H9 (cell line): ENCODE measurements at regions not wholly inside any gene's neighbourhood (a gene's known extent, or its start where the extent isn't known, plus 50 kb on each side); places are given as distances from the start of the nearest gene placed in this dataset.

ENCODE experiments used
- DNase-seq: peaks from one replicate; pipeline ENCODE4 v3.0.0-alpha.2; 2017
- H2AFZ ChIP-seq: one replicate; pipeline ENCODE4 v1.6.1; 2013; ENCODE audit warnings: mild to moderate bottlenecking, low read length, control low read depth, moderate library complexity
- H2AK5ac ChIP-seq: 2 replicates; pipeline ENCODE4 v1.6.1; 2013; ENCODE audit warnings: low read length, control low read depth, mixed read lengths; ENCODE audit not compliant: insufficient read length
- H2BK120ac ChIP-seq: one replicate; pipeline ENCODE4 v1.6.1; 2013; ENCODE audit warnings: low read depth, mild to moderate bottlenecking, low read length, control low read depth, inconsistent platforms; ENCODE audit not compliant: poor library complexity, severe bottlenecking
- H2BK12ac ChIP-seq: 2 replicates; pipeline ENCODE4 v1.6.1; 2013; ENCODE audit warnings: low read length, control low read depth, mixed read lengths, low read depth; ENCODE audit not compliant: insufficient read length
- H2BK15ac ChIP-seq: 2 replicates; pipeline ENCODE4 v1.6.1; 2013; ENCODE audit warnings: low read depth, low read length, control low read depth
- H2BK20ac ChIP-seq: one replicate; pipeline ENCODE4 v1.6.1; 2013; ENCODE audit warnings: low read depth, mild to moderate bottlenecking, low read length, control low read depth, inconsistent platforms; ENCODE audit not compliant: poor library complexity, severe bottlenecking
- H2BK5ac ChIP-seq: 2 replicates; pipeline ENCODE4 v1.6.1; 2013; ENCODE audit warnings: low read length, control low read depth, mixed read lengths; ENCODE audit not compliant: insufficient read length
- H3K14ac ChIP-seq: 2 replicates; pipeline ENCODE4 v1.6.1; 2013; ENCODE audit warnings: low read length, control low read depth; ENCODE audit not compliant: insufficient read depth
- H3K18ac ChIP-seq: 2 replicates; pipeline ENCODE4 v1.6.1; 2013; ENCODE audit warnings: low read depth, mild to moderate bottlenecking, mixed read lengths, low read length, control low read depth; ENCODE audit not compliant: insufficient read length
- H3K23ac ChIP-seq: 2 replicates; pipeline ENCODE4 v1.6.1; 2013; ENCODE audit warnings: low read length, control low read depth, mixed read lengths, low read depth; ENCODE audit not compliant: insufficient read length
- H3K23me2 ChIP-seq: 2 replicates; pipeline ENCODE4 v1.6.1; 2013; ENCODE audit warnings: low read depth, mild to moderate bottlenecking, mixed read lengths, low read length, control low read depth; ENCODE audit not compliant: insufficient read length, poor library complexity, severe bottlenecking
- H3K27ac ChIP-seq: 2 replicates; pipeline ENCODE4 v1.5.1; 2013; ENCODE audit warnings: low read length, control low read depth, mixed read lengths, low read depth; ENCODE audit not compliant: insufficient read length
- H3K27me3 ChIP-seq: 2 replicates; pipeline ENCODE4 v1.6.1; 2013; ENCODE audit warnings: low read length, control low read depth, inconsistent platforms; ENCODE audit not compliant: insufficient read depth
- H3K4ac ChIP-seq: 2 replicates; pipeline ENCODE4 v1.6.1; 2013; ENCODE audit warnings: low read depth, mild to moderate bottlenecking, control low read depth, inconsistent platforms, low read length, moderate library complexity
- H3K4me1 ChIP-seq: 2 replicates; pipeline ENCODE4 v1.6.1; 2013; ENCODE audit warnings: low read length, control low read depth, inconsistent platforms; ENCODE audit not compliant: insufficient read depth
- H3K4me2 ChIP-seq: 2 replicates; pipeline ENCODE4 v1.6.1; 2013; ENCODE audit warnings: low read length, control low read depth, mixed read lengths; ENCODE audit not compliant: insufficient read length, insufficient read depth
- H3K56ac ChIP-seq: 2 replicates; pipeline ENCODE4 v1.6.1; 2013; ENCODE audit warnings: low read depth, mild to moderate bottlenecking, mixed read lengths, low read length, control low read depth; ENCODE audit not compliant: insufficient read length
- H3K79me1 ChIP-seq: 2 replicates; pipeline ENCODE4 v1.6.1; 2013; ENCODE audit warnings: low read depth, mild to moderate bottlenecking, moderate library complexity, low read length, control low read depth, inconsistent platforms; ENCODE audit not compliant: insufficient read depth, poor library complexity, severe bottlenecking
- H3K79me2 ChIP-seq: 2 replicates; pipeline ENCODE4 v1.6.1; 2013; ENCODE audit warnings: low read length, control low read depth, inconsistent platforms; ENCODE audit not compliant: insufficient read depth
- H3K9ac ChIP-seq: 2 replicates; pipeline ENCODE4 v1.6.1; 2013; ENCODE audit warnings: low read length, control low read depth, mixed read lengths; ENCODE audit not compliant: insufficient read length; ENCODE audit errors: extremely low read depth
- H3K9me3 ChIP-seq: one replicate; pipeline ENCODE4 v1.6.1; 2013; ENCODE audit warnings: low read depth, low read length, inconsistent platforms; ENCODE audit not compliant: control insufficient read depth
- H3T11ph ChIP-seq: one replicate; pipeline ENCODE4 v1.6.1; 2013; ENCODE audit warnings: mild to moderate bottlenecking, low read length, control low read depth, inconsistent platforms
- H4K20me1 ChIP-seq: one replicate; pipeline ENCODE4 v1.6.1; 2013; ENCODE audit not compliant: control insufficient read depth, insufficient read length, insufficient read depth
- H4K5ac ChIP-seq: 2 replicates; pipeline ENCODE4 v1.6.1; 2013; ENCODE audit warnings: low read depth, mild to moderate bottlenecking, mixed read lengths, low read length, control low read depth; ENCODE audit not compliant: insufficient read length
- H4K8ac ChIP-seq: replicated peaks from 2 replicates; pipeline ENCODE4 v1.6.1; 2013; ENCODE audit warnings: low read length, control low read depth, mixed read lengths, low read depth; ENCODE audit not compliant: insufficient read length
- H4K91ac ChIP-seq: 2 replicates; pipeline ENCODE4 v1.6.1; 2013; ENCODE audit warnings: low read depth, mild to moderate bottlenecking, moderate library complexity, mixed read lengths, low read length, control low read depth; ENCODE audit not compliant: insufficient read length
- H3K27ac Mint-ChIP-seq, 3 experiments: 2 replicates in 2 of 3; 3 replicates in 1 of 3; pipeline ENCODE4 v1.8.0; 2020 to 2021; ENCODE audit warnings: mixed read lengths in 3 of 3, mild to moderate bottlenecking in 1 of 3, moderate library complexity in 1 of 3
- H3K27me3 Mint-ChIP-seq: 2 replicates; pipeline ENCODE4 v1.8.0; 2021; ENCODE audit warnings: low read depth, mild to moderate bottlenecking, moderate library complexity, mixed read lengths
- H3K36me3 Mint-ChIP-seq, 3 experiments: 2 replicates in 2 of 3; 3 replicates in 1 of 3; pipeline ENCODE4 v1.8.0; 2020 to 2021; ENCODE audit warnings: low read depth in 3 of 3, mixed read lengths in 3 of 3; ENCODE audit not compliant: insufficient read depth in 1 of 3
- H3K4me1 Mint-ChIP-seq, 2 experiments: 2 replicates each; pipeline ENCODE4 v1.8.0; 2020; ENCODE audit warnings: mixed read lengths in 2 of 2
- H3K4me3 Mint-ChIP-seq, 2 experiments: 2 replicates in 1 of 2; 3 replicates in 1 of 2; pipeline ENCODE4 v1.8.0; 2020 to 2021; ENCODE audit warnings: mild to moderate bottlenecking in 2 of 2, mixed read lengths in 2 of 2, moderate library complexity in 1 of 2
- H3K9me3 Mint-ChIP-seq, 2 experiments: 2 replicates in 1 of 2; 3 replicates in 1 of 2; pipeline ENCODE4 v1.8.0; 2020; ENCODE audit warnings: mild to moderate bottlenecking in 2 of 2, mixed read lengths in 2 of 2, moderate library complexity in 1 of 2
- CTCF ChIP-seq: fragments of 200-600 bp; sonication (generic); conservative IDR thresholded peaks from 3 replicates; pipeline ENCODE4 v1.8.0; 2021; ENCODE audit warnings: antibody characterized with exemption, mild to moderate bottlenecking
- WGBS: extraction: QIAGEN DNeasy Blood & Tissue Kit; methylation state at CpG from one replicate; pipeline ENCODE4 v1.1.7; 2013; ENCODE audit warnings: missing lambda C conversion rate, low lambda C conversion rate, mixed read lengths; ENCODE audit not compliant: insufficient read length; ENCODE audit errors: extremely low coverage; 5-methylcytosine and 5-hydroxymethylcytosine counted together

GRCh38 chr2:12465631-12466135 is 251.1 kb upstream of the TRIB2 start:
- Histone ChIP-seq H4K91ac (no peak overlapping the region), H3K56ac (no peak overlapping the region)

More at GRCh38 chr2:12465631-12466135, 251.1 kb upstream of the TRIB2 start:
- Histone ChIP-seq H3K23ac (no peak overlapping the region), H2BK20ac (no peak overlapping the region), H2AFZ (no peak overlapping the region), H3K9me3 (no peaks in the 10 kb centered on the region), H4K8ac (no peak overlapping the region), H3K4me2 (no peak overlapping the region), H3K4me1 (no peaks in the 10 kb centered on the region), H3K23me2 (no peaks in the 10 kb centered on the region), H2AK5ac (no peak overlapping the region), H3T11ph (no peak overlapping the region), H2BK15ac (no peak overlapping the region), H2BK5ac (no peak overlapping the region), H2BK120ac (no peak overlapping the region), H4K20me1 (no peaks in the 10 kb centered on the region), H3K27ac (no peak overlapping the region), H3K14ac (no peak overlapping the region), H3K18ac (no peak overlapping the region), H4K5ac (no peak overlapping the region), H2BK12ac (no peak overlapping the region), H3K27me3 (no peaks in the 10 kb centered on the region), H3K79me2 (no peaks in the 10 kb centered on the region), H3K4ac (no peak overlapping the region), H3K9ac (no peak overlapping the region), H3K79me1 (no peaks in the 10 kb centered on the region)
- Mint-ChIP-seq H3K36me3 (peaks cover 0 to 11% (median 0%) of the 10 kb centered on the region in 3 experiments; a peak in 3 of 7 replicates), H3K27ac (peak overlapping the region in 2 of 3 experiments; percentile 46 to 73; a peak in 2 of 7 replicates), H3K9me3 (peaks cover 6% of the 10 kb centered on the region in 2 experiments; a peak in 4 of 5 replicates), H3K4me3 (no peak overlapping the region), H3K27me3 (no peaks in the 10 kb centered on the region), H3K4me1 (peaks cover 0 to 2% of the 10 kb centered on the region in 2 experiments; a peak in 2 of 4 replicates)
- no peak for TF ChIP-seq CTCF
- DNase-seq: no peak
- WGBS: no CpG with 5 or more reads among the region's 5 CpGs
